A172 (cell line): ENCODE measurements at regions not wholly inside any gene's neighbourhood (a gene's known extent, or its start where the extent isn't known, plus 50 kb on each side); places are given as distances from the start of the nearest gene placed in this dataset.
"Not testable (repeated sequence)": the region's sequence is repeated elsewhere in the genome, so short reads cannot be mapped to it uniquely, and the experiment has no call there.

Experiments used
- DNase-seq: peaks from one replicate; pipeline ENCODE4 v3.0.0-alpha.2; 2015; ENCODE audit warnings: low spot score

GRCh38 chr4:64729561-64729960 lies 320.3 kb upstream of the TECRL start:
- DNase-seq = no peak

GRCh38 chr4:64727960-64728359 lies 318.7 kb upstream of the TECRL start:
- no peak for DNase-seq

- not testable (repeated sequence) for DNase-seq
These were observed 318.1 kb upstream of the TECRL start for GRCh38 chr4:64727391-64727790.

DNA sequence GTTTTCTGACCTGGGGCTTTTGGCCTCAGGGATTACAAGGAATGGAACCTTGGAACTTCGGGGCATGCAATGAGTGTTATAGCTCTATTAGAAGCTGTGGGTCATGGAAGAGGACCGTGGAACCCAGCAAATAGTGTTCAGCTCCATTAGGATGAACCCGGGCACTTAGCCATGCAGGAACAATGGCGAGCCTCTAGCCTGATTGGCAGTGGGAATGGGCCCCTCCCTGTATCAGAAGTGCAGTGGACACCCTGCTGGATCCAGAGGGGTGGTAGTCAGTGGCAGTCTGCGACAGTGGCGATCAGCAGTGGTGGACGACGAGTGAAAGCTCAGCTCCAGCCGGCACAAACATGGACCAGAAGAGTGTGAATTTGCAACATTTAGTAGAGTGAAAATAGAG lies 315.4 kb upstream of the TECRL start:
- DNase-seq = no peak

- no peak for DNase-seq
These were observed 311.9 kb upstream of the TECRL start for GRCh38 chr4:64721106-64721505.

DNA sequence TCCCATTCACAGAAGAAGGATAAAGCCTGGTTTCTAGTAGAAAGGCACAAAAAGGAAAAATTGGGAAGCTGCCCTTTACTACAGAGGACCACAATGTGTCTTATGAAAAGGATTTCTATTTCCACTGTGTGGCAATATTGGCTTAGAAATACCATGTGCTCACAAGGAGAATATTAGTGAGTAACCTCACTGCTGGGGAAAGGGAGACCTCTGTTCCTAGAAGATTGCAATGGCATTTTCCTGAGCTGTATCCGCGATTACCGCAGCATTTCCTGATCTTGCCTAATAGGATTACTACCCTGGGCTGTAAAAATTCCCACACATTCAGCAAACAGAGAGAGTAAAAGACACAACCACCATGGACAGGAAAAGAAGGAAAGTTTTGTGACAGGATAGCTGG lies 308.8 kb upstream of the TECRL start:
- peak; percentile 26 for DNase-seq

DNA sequence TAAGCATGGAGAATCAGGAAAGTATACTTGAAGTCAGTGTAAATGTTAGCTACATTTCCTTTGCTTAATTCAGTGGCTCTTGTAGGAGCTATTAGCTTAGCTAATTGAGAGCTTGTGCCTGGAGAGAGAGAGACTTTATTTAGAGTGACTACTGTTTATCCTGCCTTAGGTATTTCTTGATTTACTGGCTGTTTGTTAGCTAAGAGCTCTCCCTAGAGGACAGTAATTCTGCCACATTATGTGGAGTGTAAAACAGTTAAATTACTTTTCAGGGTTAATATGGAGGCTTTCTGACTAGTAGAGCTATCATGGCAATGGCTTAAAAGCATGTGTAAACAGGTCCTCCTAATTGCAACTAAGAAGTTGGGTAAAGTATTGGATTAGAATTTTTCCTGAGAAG lies 306.5 kb upstream of the TECRL start:
- DNase-seq = no peak

DNA sequence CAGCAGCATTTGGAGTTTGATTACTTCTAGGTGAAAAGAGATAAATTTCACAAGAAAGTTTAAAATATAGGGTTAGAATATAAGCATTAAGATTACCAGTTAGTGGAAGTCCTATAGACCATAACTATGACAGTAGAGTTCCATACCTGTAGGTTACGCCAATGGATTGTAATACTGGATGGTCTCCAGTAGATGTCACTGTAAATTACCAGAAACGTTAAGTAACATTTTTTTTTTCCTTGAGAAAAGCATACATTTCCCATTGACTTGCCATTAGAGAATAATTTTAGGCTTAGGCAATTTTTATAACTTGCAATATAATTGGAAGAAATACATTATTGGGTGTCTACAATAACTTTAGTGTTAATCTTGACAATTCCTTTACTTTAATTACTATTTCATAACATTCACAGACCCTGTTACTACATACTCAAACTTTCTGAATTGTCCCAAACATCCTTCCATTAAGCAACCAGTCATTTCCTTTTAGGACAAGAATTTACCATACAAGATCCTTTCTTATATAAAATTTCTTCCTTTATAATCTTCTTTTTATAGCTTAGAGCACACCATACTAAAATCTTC lies 304.1 kb upstream of the TECRL start:
- peak; percentile 2 for DNase-seq

DNA sequence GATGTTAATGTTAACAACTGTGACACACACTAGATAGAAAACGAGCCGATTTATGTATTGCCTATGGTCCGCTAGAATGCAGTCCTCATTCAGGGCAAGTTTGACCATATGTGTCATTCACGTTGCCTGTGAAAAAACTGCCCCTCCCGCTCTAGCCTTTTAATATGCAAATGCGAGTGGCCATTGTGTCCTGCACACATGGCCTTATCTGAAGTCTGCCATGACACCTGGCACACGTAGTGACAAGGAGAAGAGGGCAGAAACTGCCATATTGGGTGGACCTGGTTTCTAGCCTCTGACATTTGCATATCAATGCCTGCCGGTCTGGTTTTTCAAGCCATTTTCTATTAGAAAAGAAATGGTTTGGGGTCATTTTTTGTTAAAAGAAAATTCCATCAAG lies 303.3 kb upstream of the TECRL start:
- no peak for DNase-seq

GRCh38 chr4:64705989-64706388 lies 296.7 kb upstream of the TECRL start:
- no peak for DNase-seq

GRCh38 chr4:64698171-64698570 lies 288.9 kb upstream of the TECRL start:
- DNase-seq = no peak

DNA sequence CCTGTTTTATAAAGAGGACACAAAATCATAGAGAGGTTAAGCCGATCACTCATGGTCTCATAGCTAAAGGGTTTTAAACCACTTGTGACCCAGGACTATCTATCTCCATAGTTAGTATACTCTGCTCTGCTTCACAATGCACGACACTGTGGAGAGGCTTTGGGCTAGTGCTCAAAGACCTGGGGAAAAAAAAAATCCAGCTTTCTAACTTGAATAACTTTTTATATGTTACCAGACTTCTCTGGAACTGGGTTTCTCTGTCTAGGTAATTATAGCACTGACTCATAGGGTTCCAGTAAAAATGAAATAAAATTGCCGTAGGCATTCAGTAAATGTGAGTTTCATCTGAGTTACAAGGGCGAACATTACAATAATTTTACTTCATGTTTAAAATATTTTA lies 273.7 kb upstream of the TECRL start:
- DNase-seq = peak; percentile 1

- DNase-seq = peak; percentile 5
These were observed 273.2 kb upstream of the TECRL start for GRCh38 chr4:64682481-64682880.

GRCh38 chr4:64673121-64673520 lies 263.9 kb upstream of the TECRL start:
- DNase-seq = peak; percentile 10

GRCh38 chr4:64670647-64671046 lies 261.4 kb upstream of the TECRL start:
- no peak for DNase-seq

- DNase-seq = no peak
These were observed 234.6 kb upstream of the TECRL start for GRCh38 chr4:64643841-64644240.

DNA sequence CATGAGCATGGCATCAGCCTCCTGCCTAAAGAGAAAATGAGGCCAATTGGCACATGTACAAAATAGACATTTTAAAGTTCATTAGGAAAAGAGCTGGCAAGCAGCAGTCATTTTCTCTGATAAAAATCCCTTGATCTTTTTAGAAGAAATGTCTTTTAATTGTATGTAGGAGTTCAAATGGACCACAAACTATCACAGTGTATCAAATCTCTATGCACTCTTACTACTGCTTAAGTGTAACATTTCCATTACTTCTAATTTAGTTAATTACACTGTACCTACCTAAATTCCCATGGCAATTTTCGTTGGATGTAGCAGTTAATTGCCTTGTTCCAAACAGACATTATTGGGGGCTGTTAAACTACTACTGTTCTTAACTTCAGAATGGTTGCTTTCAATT lies 233.7 kb upstream of the TECRL start:
- DNase-seq = no peak

GRCh38 chr4:64640402-64640801 lies 231.2 kb upstream of the TECRL start:
- not testable (repeated sequence) for DNase-seq

DNA sequence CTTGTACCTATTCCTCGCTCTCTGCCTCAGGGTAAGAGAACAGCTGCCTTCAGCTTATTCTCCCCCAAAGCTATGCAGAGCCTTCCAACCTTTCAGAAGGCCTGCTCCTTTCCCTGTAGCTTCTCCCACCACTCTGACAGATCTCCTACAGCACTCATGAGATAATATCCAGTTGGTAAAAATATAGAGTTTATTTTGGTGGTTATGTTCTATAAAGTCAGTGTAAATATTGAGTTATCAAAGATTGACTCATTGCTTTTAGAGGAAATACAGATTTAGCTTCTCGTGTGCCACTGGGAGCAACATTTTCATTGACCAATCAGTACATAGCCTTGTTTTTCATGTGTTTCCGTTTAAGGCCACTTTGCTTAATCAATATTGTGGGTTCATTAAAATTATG lies 216.2 kb upstream of the TECRL start:
- DNase-seq = no peak

- DNase-seq = peak; percentile 17
These were observed 208.6 kb upstream of the TECRL start for GRCh38 chr4:64617800-64618199.

DNA sequence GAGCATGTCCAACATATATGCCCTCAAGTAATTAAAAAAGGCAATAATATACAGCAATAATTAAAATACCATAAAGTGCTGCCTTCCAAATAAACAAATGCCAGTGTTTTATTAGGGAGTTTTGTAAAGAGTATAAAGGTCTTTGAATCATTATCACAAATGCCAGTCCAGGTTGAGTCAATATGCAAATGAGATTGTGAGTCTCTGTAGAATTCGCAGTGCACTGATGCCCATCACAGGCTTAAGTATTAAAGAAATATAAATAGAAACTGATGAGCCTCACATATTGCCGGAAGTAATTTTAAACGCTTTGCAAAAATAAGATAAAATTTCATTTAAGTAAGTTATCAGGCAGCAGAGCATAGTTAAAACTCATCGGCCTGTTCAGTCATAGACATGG lies 205.0 kb upstream of the TECRL start:
- DNase-seq = no peak

DNA sequence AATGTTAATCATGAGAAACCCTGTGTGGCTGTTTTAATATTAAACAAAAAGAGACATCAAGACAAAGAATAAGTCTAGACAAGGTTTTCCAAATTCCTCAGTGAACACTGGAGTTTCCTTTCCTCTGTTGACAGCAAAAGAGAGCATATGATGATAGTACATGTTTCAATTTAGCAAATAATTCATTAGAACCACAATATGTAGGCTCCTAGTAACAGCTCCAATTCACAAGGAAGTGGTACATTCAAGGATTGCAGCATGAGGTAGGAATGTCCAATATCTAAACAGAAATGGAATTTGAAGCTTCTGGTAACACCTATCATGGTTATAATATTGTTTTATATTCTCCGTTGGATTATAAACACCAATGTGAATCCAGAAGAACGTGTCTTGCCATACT lies 203.8 kb upstream of the TECRL start:
- DNase-seq = no peak

DNA sequence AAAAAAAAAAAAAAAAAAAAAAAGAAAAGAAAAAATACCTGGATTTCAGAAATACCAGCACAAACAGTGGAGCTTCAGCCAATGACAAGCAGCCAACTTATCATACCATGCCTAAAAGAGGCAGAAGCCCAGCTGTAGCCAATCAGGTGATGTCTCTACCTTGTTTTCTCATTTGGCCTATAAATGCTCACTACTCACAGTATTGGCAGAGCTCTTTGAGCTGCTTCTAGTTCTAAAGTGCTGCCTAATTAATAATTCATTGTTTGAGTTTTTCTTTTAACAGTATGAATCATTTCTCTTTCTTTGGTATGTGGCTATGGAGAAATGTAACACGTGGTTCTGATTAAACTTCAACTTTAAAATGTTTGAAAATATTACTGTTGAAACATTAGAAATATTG lies 188.8 kb upstream of the TECRL start:
- no peak for DNase-seq

GRCh38 chr4:64594723-64595122 lies 185.5 kb upstream of the TECRL start:
- DNase-seq = no peak

GRCh38 chr4:64588507-64588906 lies 179.3 kb upstream of the TECRL start:
- DNase-seq = no peak
